Colonic mucosa (tissue), 4 donors: ENCODE measurements at regions not wholly inside any gene's neighbourhood (a gene's known extent, or its start where the extent isn't known, plus 50 kb on each side); places are given as distances from the start of the nearest gene placed in this dataset.

Experiments used
- DNase-seq: peaks from one replicate; pipeline ENCODE4 v3.0.0-alpha.2; 2020
- H3K27ac ChIP-seq: fragments of 200-600 bp; one replicate; pipeline ENCODE4 v1.8.0; 2021
- H3K27me3 ChIP-seq: fragments of 200-600 bp; one replicate; pipeline ENCODE4 v1.8.0; 2021
- H3K36me3 ChIP-seq: fragments of 200-600 bp; one replicate; pipeline ENCODE4 v1.8.0; 2021
- H3K4me1 ChIP-seq: fragments of 200-600 bp; one replicate; pipeline ENCODE4 v1.8.0; 2021; ENCODE audit warnings: mild to moderate bottlenecking
- H3K4me3 ChIP-seq: fragments of 200-600 bp; one replicate; pipeline ENCODE4 v1.8.0; 2021
- H3K9ac ChIP-seq, 2 donors: one replicate each; pipeline ENCODE4 v1.7.0; 2013; ENCODE audit warnings: control low read depth in 2 of 2, low read depth in 2 of 2, low read length in 2 of 2
- H3K9me3 ChIP-seq: fragments of 200-600 bp; one replicate; pipeline ENCODE4 v1.8.0; 2021
- intact Hi-C: fragments of 100-400 bp; cut with DNase I; formaldehyde crosslinking; loops from one replicate; pipeline ENCODE4 v1.14.1; 2022
- TF ChIP-seq, protein P1 (sequence below): fragments of 200-600 bp; IDR thresholded peaks from one replicate; pipeline ENCODE4 v1.8.0; 2022; ENCODE audit warnings: antibody characterized with exemption, mild to moderate bottlenecking
- donor health status: healthy.
- donor health status: DM: no; HTN: no; CAD: no.
- donor health status: DM: no; HTN: no; CAD: no.

GRCh38 chr12:94832780-94833681 lies 170.5 kb downstream of the NDUFA12 start:
- TF ChIP-seq, protein P1, sequence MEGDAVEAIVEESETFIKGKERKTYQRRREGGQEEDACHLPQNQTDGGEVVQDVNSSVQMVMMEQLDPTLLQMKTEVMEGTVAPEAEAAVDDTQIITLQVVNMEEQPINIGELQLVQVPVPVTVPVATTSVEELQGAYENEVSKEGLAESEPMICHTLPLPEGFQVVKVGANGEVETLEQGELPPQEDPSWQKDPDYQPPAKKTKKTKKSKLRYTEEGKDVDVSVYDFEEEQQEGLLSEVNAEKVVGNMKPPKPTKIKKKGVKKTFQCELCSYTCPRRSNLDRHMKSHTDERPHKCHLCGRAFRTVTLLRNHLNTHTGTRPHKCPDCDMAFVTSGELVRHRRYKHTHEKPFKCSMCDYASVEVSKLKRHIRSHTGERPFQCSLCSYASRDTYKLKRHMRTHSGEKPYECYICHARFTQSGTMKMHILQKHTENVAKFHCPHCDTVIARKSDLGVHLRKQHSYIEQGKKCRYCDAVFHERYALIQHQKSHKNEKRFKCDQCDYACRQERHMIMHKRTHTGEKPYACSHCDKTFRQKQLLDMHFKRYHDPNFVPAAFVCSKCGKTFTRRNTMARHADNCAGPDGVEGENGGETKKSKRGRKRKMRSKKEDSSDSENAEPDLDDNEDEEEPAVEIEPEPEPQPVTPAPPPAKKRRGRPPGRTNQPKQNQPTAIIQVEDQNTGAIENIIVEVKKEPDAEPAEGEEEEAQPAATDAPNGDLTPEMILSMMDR, result no peak
- no peak overlapping the region for H3K9ac ChIP-seq
- H3K36me3 ChIP-seq, result no peaks in the 10 kb centered on the region
- H3K9me3 ChIP-seq, result no peaks in the 10 kb centered on the region
- no peaks in the 10 kb centered on the region for H3K27me3 ChIP-seq
- no peak overlapping the region for H3K4me3 ChIP-seq
- no peak overlapping the region for H3K27ac ChIP-seq
- no peak for DNase-seq
- intact Hi-C loops, result no loop called here
- no peaks in the 10 kb centered on the region for H3K4me1 ChIP-seq

DNA sequence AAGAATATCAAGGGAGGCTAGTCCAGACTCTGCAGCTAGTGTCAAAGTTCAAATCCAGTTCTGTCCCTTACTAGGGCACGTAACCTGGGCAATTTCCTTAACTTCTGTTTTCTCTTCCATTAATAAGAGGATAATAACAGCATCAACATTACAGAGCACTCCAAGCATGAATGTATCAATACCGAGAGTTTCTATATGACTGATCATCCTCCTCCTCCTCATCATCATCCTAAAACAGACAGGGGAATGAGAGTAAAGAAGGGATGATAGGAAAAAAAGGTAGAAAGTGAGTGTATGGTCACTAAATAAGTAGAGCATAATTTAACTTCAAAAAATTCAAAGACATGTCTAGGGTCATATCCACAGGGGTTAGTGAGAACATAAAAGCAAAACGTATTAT lies 171.4 kb downstream of the NDUFA12 start:
- no peak for DNase-seq
- Histone ChIP-seq H3K36me3 (no peaks in the 10 kb centered on the region), H3K9me3 (no peaks in the 10 kb centered on the region), H3K27ac (no peak overlapping the region), H3K9ac (no peak overlapping the region), H3K4me1 (no peaks in the 10 kb centered on the region), H3K4me3 (no peak overlapping the region), H3K27me3 (no peaks in the 10 kb centered on the region)
- intact Hi-C loops, result no loop called here
- TF ChIP-seq, protein P1, result no peak

DNA sequence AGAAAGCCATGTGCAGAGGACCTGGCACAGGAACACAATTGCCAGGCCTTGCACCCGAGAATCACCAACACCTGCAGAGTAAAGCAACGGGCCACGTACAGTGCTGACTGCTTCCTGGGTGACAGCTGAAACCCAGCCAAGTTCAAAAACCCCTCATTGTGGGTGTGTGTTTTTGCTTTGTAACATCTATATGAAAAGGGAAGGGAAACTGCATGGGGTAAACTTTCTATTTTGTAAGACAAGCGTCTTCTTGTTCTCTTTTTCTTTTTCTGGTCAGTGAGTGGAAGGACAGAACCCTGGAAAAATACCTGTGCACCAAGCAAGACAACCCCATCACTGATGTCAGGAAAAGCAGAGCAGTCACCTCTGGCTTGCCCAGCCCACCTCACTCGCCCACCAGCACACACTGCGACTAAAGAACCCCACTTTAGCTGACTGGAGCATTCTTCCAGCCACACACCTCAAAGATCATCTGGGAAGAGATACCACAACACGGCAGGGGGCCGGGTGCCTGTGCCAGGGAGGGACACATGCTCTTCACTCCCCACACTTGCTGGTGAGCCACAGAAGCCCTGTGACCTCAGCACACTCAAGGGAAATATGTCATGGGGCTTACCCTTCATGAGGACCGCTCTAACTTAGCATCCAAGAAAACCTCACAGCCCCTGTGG lies 172.3 kb downstream of the NDUFA12 start:
- Histone ChIP-seq H3K27ac (no peak overlapping the region), H3K4me1 (no peaks in the 10 kb centered on the region), H3K27me3 (no peaks in the 10 kb centered on the region), H3K36me3 (no peaks in the 10 kb centered on the region), H3K4me3 (no peak overlapping the region), H3K9ac (no peak overlapping the region), H3K9me3 (no peaks in the 10 kb centered on the region)
- no peak for DNase-seq
- TF ChIP-seq, protein P1, result no peak
- intact Hi-C loops, result no loop called here

DNA sequence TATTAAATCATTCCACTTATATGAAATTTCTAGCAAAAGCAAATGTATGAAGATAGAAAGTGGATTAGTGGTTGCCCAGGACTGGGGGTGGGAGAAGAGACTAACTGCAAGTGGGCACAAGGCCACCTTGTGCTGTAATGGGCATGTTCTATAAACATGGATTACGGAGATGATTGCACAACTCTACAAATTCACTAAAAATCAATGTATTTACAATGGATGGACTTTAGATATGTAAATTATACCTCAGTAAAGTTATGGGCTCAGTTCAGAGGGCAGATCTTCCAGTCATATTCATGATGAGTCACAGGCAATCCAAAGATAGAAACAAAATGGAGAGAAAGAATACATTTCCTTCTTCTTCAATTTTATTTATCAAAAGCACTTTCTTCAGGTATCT lies 173.9 kb downstream of the NDUFA12 start:
- no peak overlapping the region for H3K9ac ChIP-seq
- H3K27ac ChIP-seq, result no peak overlapping the region
- H3K9me3 ChIP-seq, result no peaks in the 10 kb centered on the region
- no peak for DNase-seq
- H3K36me3 ChIP-seq, result no peaks in the 10 kb centered on the region
- no peaks in the 10 kb centered on the region for H3K4me1 ChIP-seq
- intact Hi-C loops, result no loop called here
- no peaks in the 10 kb centered on the region for H3K27me3 ChIP-seq
- H3K4me3 ChIP-seq, result no peak overlapping the region
- TF ChIP-seq, protein P1, result no peak

DNA sequence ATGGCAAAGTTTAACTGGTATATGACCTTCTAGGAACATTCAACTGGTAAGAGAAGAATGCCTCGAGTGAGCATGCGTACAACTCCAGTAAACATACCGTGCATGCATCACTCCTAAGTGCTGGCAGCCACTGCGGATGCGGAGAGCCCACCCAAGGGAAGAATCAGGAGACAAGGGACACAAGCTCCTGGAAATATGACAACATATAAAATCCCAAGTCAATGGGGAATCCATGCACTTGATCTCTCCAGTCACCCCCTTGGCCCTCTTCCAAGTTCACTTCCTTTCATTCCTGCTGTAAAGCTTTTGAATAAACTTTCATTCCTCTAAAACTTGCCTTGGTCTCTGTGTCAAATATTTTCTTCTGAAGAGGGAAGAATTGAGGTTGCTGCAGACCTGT lies 168.7 kb upstream of the TMCC3 start:
- Histone ChIP-seq H3K9ac (no peak overlapping the region), H3K4me3 (no peak overlapping the region), H3K9me3 (no peaks in the 10 kb centered on the region), H3K36me3 (no peaks in the 10 kb centered on the region), H3K27ac (no peak overlapping the region), H3K27me3 (no peaks in the 10 kb centered on the region), H3K4me1 (no peaks in the 10 kb centered on the region)
- no peak for DNase-seq
- intact Hi-C loops, result no loop called here
- TF ChIP-seq, protein P1, result no peak
